H9 (cell line): ENCODE measurements at regions not wholly inside any gene's neighbourhood (a gene's known extent, or its start where the extent isn't known, plus 50 kb on each side); places are given as distances from the start of the nearest gene placed in this dataset.

Source experiments
- DNase-seq: peaks from one replicate; pipeline ENCODE4 v3.0.0-alpha.2; 2017
- H2AFZ ChIP-seq: one replicate; pipeline ENCODE4 v1.6.1; 2013; ENCODE audit warnings: mild to moderate bottlenecking, low read length, control low read depth, moderate library complexity
- H2AK5ac ChIP-seq: 2 replicates; pipeline ENCODE4 v1.6.1; 2013; ENCODE audit warnings: low read length, control low read depth, mixed read lengths; ENCODE audit not compliant: insufficient read length
- H2BK120ac ChIP-seq: one replicate; pipeline ENCODE4 v1.6.1; 2013; ENCODE audit warnings: low read depth, mild to moderate bottlenecking, low read length, control low read depth, inconsistent platforms; ENCODE audit not compliant: poor library complexity, severe bottlenecking
- H2BK12ac ChIP-seq: 2 replicates; pipeline ENCODE4 v1.6.1; 2013; ENCODE audit warnings: low read length, control low read depth, mixed read lengths, low read depth; ENCODE audit not compliant: insufficient read length
- H2BK15ac ChIP-seq: 2 replicates; pipeline ENCODE4 v1.6.1; 2013; ENCODE audit warnings: low read depth, low read length, control low read depth
- H2BK20ac ChIP-seq: one replicate; pipeline ENCODE4 v1.6.1; 2013; ENCODE audit warnings: low read depth, mild to moderate bottlenecking, low read length, control low read depth, inconsistent platforms; ENCODE audit not compliant: poor library complexity, severe bottlenecking
- H2BK5ac ChIP-seq: 2 replicates; pipeline ENCODE4 v1.6.1; 2013; ENCODE audit warnings: low read length, control low read depth, mixed read lengths; ENCODE audit not compliant: insufficient read length
- H3K14ac ChIP-seq: 2 replicates; pipeline ENCODE4 v1.6.1; 2013; ENCODE audit warnings: low read length, control low read depth; ENCODE audit not compliant: insufficient read depth
- H3K18ac ChIP-seq: 2 replicates; pipeline ENCODE4 v1.6.1; 2013; ENCODE audit warnings: low read depth, mild to moderate bottlenecking, mixed read lengths, low read length, control low read depth; ENCODE audit not compliant: insufficient read length
- H3K23ac ChIP-seq: 2 replicates; pipeline ENCODE4 v1.6.1; 2013; ENCODE audit warnings: low read length, control low read depth, mixed read lengths, low read depth; ENCODE audit not compliant: insufficient read length
- H3K23me2 ChIP-seq: 2 replicates; pipeline ENCODE4 v1.6.1; 2013; ENCODE audit warnings: low read depth, mild to moderate bottlenecking, mixed read lengths, low read length, control low read depth; ENCODE audit not compliant: insufficient read length, poor library complexity, severe bottlenecking
- H3K27ac ChIP-seq: 2 replicates; pipeline ENCODE4 v1.5.1; 2013; ENCODE audit warnings: low read length, control low read depth, mixed read lengths, low read depth; ENCODE audit not compliant: insufficient read length
- H3K27me3 ChIP-seq: 2 replicates; pipeline ENCODE4 v1.6.1; 2013; ENCODE audit warnings: low read length, control low read depth, inconsistent platforms; ENCODE audit not compliant: insufficient read depth
- H3K4ac ChIP-seq: 2 replicates; pipeline ENCODE4 v1.6.1; 2013; ENCODE audit warnings: low read depth, mild to moderate bottlenecking, control low read depth, inconsistent platforms, low read length, moderate library complexity
- H3K4me1 ChIP-seq: 2 replicates; pipeline ENCODE4 v1.6.1; 2013; ENCODE audit warnings: low read length, control low read depth, inconsistent platforms; ENCODE audit not compliant: insufficient read depth
- H3K4me2 ChIP-seq: 2 replicates; pipeline ENCODE4 v1.6.1; 2013; ENCODE audit warnings: low read length, control low read depth, mixed read lengths; ENCODE audit not compliant: insufficient read length, insufficient read depth
- H3K56ac ChIP-seq: 2 replicates; pipeline ENCODE4 v1.6.1; 2013; ENCODE audit warnings: low read depth, mild to moderate bottlenecking, mixed read lengths, low read length, control low read depth; ENCODE audit not compliant: insufficient read length
- H3K79me1 ChIP-seq: 2 replicates; pipeline ENCODE4 v1.6.1; 2013; ENCODE audit warnings: low read depth, mild to moderate bottlenecking, moderate library complexity, low read length, control low read depth, inconsistent platforms; ENCODE audit not compliant: insufficient read depth, poor library complexity, severe bottlenecking
- H3K79me2 ChIP-seq: 2 replicates; pipeline ENCODE4 v1.6.1; 2013; ENCODE audit warnings: low read length, control low read depth, inconsistent platforms; ENCODE audit not compliant: insufficient read depth
- H3K9ac ChIP-seq: 2 replicates; pipeline ENCODE4 v1.6.1; 2013; ENCODE audit warnings: low read length, control low read depth, mixed read lengths; ENCODE audit not compliant: insufficient read length; ENCODE audit errors: extremely low read depth
- H3K9me3 ChIP-seq: one replicate; pipeline ENCODE4 v1.6.1; 2013; ENCODE audit warnings: low read depth, low read length, inconsistent platforms; ENCODE audit not compliant: control insufficient read depth
- H3T11ph ChIP-seq: one replicate; pipeline ENCODE4 v1.6.1; 2013; ENCODE audit warnings: mild to moderate bottlenecking, low read length, control low read depth, inconsistent platforms
- H4K20me1 ChIP-seq: one replicate; pipeline ENCODE4 v1.6.1; 2013; ENCODE audit not compliant: control insufficient read depth, insufficient read length, insufficient read depth
- H4K5ac ChIP-seq: 2 replicates; pipeline ENCODE4 v1.6.1; 2013; ENCODE audit warnings: low read depth, mild to moderate bottlenecking, mixed read lengths, low read length, control low read depth; ENCODE audit not compliant: insufficient read length
- H4K8ac ChIP-seq: replicated peaks from 2 replicates; pipeline ENCODE4 v1.6.1; 2013; ENCODE audit warnings: low read length, control low read depth, mixed read lengths, low read depth; ENCODE audit not compliant: insufficient read length
- H4K91ac ChIP-seq: 2 replicates; pipeline ENCODE4 v1.6.1; 2013; ENCODE audit warnings: low read depth, mild to moderate bottlenecking, moderate library complexity, mixed read lengths, low read length, control low read depth; ENCODE audit not compliant: insufficient read length
- H3K27ac Mint-ChIP-seq, 3 experiments: 2 replicates in 2 of 3; 3 replicates in 1 of 3; pipeline ENCODE4 v1.8.0; 2020 to 2021; ENCODE audit warnings: mixed read lengths in 3 of 3, mild to moderate bottlenecking in 1 of 3, moderate library complexity in 1 of 3
- H3K27me3 Mint-ChIP-seq: 2 replicates; pipeline ENCODE4 v1.8.0; 2021; ENCODE audit warnings: low read depth, mild to moderate bottlenecking, moderate library complexity, mixed read lengths
- H3K36me3 Mint-ChIP-seq, 3 experiments: 2 replicates in 2 of 3; 3 replicates in 1 of 3; pipeline ENCODE4 v1.8.0; 2020 to 2021; ENCODE audit warnings: low read depth in 3 of 3, mixed read lengths in 3 of 3; ENCODE audit not compliant: insufficient read depth in 1 of 3
- H3K4me1 Mint-ChIP-seq, 2 experiments: 2 replicates each; pipeline ENCODE4 v1.8.0; 2020; ENCODE audit warnings: mixed read lengths in 2 of 2
- H3K4me3 Mint-ChIP-seq, 2 experiments: 2 replicates in 1 of 2; 3 replicates in 1 of 2; pipeline ENCODE4 v1.8.0; 2020 to 2021; ENCODE audit warnings: mild to moderate bottlenecking in 2 of 2, mixed read lengths in 2 of 2, moderate library complexity in 1 of 2
- H3K9me3 Mint-ChIP-seq, 2 experiments: 2 replicates in 1 of 2; 3 replicates in 1 of 2; pipeline ENCODE4 v1.8.0; 2020; ENCODE audit warnings: mild to moderate bottlenecking in 2 of 2, mixed read lengths in 2 of 2, moderate library complexity in 1 of 2
- WGBS: extraction: QIAGEN DNeasy Blood & Tissue Kit; methylation state at CpG from one replicate; pipeline ENCODE4 v1.1.7; 2013; ENCODE audit warnings: missing lambda C conversion rate, low lambda C conversion rate, mixed read lengths; ENCODE audit not compliant: insufficient read length; ENCODE audit errors: extremely low coverage; 5-methylcytosine and 5-hydroxymethylcytosine counted together
- TF ChIP-seq, protein P1 (sequence below): fragments of 200-600 bp; sonication (generic); conservative IDR thresholded peaks from 3 replicates; pipeline ENCODE4 v1.8.0; 2021; ENCODE audit warnings: antibody characterized with exemption, mild to moderate bottlenecking

DNA sequence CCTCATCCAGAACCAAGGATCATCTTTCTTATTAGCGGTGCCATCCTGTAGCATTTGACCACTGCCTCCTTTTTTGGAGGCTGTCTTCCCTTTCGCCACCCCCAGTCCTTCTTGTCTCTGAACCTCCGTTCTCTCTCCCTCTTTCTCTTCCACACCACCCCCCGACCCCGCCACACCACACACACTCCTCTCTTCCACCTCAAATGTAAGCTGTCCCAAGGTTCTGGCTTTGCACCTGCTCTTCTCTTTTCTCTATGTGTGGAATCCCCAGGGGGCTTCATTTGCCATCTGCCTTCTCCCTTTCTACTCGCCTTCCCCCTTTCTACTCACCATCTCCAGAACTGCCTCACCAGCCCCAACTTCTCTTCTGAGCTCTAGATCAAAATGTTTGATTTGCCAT lies 111.3 kb upstream of the CDYL start:
- TF ChIP-seq, protein P1, sequence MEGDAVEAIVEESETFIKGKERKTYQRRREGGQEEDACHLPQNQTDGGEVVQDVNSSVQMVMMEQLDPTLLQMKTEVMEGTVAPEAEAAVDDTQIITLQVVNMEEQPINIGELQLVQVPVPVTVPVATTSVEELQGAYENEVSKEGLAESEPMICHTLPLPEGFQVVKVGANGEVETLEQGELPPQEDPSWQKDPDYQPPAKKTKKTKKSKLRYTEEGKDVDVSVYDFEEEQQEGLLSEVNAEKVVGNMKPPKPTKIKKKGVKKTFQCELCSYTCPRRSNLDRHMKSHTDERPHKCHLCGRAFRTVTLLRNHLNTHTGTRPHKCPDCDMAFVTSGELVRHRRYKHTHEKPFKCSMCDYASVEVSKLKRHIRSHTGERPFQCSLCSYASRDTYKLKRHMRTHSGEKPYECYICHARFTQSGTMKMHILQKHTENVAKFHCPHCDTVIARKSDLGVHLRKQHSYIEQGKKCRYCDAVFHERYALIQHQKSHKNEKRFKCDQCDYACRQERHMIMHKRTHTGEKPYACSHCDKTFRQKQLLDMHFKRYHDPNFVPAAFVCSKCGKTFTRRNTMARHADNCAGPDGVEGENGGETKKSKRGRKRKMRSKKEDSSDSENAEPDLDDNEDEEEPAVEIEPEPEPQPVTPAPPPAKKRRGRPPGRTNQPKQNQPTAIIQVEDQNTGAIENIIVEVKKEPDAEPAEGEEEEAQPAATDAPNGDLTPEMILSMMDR = no peak
- no peak overlapping the region for H2BK120ac ChIP-seq
- no peak overlapping the region for H4K8ac ChIP-seq
- no CpG with 5 or more reads among the region's 6 CpGs for WGBS
- no peak overlapping the region for H2AFZ ChIP-seq
- H3K9me3 ChIP-seq = no peaks in the 10 kb centered on the region
- no peaks in the 10 kb centered on the region for H4K20me1 ChIP-seq
- H3K4me1 Mint-ChIP-seq = peaks cover 22 to 30% of the 10 kb centered on the region in 2 experiments
- H2BK20ac ChIP-seq = no peak overlapping the region
- no peak overlapping the region for H3K9ac ChIP-seq
- peaks cover 22% of the 10 kb centered on the region for H3K27me3 Mint-ChIP-seq
- peak overlapping the region in 1 of 3 experiments; percentile 10; a peak in 1 of 7 replicates for H3K27ac Mint-ChIP-seq
- no peak overlapping the region for H3K4me2 ChIP-seq
- no peak overlapping the region for H2BK15ac ChIP-seq
- H3K23ac ChIP-seq = no peak overlapping the region
- DNase-seq = no peak
- H4K5ac ChIP-seq = no peak overlapping the region
- no peaks in the 10 kb centered on the region for H3K27me3 ChIP-seq
- H3K4me1 ChIP-seq = no peaks in the 10 kb centered on the region; the same call in 1 of the 2 replicates
- no peaks in the 10 kb centered on the region for H3K79me2 ChIP-seq
- no peak overlapping the region for H3K14ac ChIP-seq
- H3K18ac ChIP-seq = no peak overlapping the region
- no peaks in the 10 kb centered on the region for H3K23me2 ChIP-seq
- H3K56ac ChIP-seq = no peak overlapping the region
- H3T11ph ChIP-seq = no peak overlapping the region
- no peak overlapping the region for H3K4ac ChIP-seq
- H3K79me1 ChIP-seq = no peaks in the 10 kb centered on the region
- H2AK5ac ChIP-seq = no peak overlapping the region
- no peak overlapping the region for H3K27ac ChIP-seq
- H3K9me3 Mint-ChIP-seq = no peaks in the 10 kb centered on the region; a peak in 2 of 5 replicates
- H2BK5ac ChIP-seq = no peak overlapping the region
- H3K36me3 Mint-ChIP-seq = no peaks in the 10 kb centered on the region; a peak in 1 of 7 replicates
- no peak overlapping the region for H3K4me3 Mint-ChIP-seq
- H4K91ac ChIP-seq = no peak overlapping the region
- no peak overlapping the region for H2BK12ac ChIP-seq
